IMR-90 (cell line): ENCODE measurements at regions not wholly inside any gene's neighbourhood (a gene's known extent, or its start where the extent isn't known, plus 50 kb on each side); places are given as distances from the start of the nearest gene placed in this dataset.

Experiments
- ATAC-seq: fragments of 200-7000 bp; cut with Tn5 transposase; 2 replicates; pipeline ENCODE4 v1.9.1; 2020; ENCODE audit warnings: low read depth, mild to moderate bottlenecking, moderate library complexity
- BruUV-seq: library from RNA; stranded (reverse); fragments of 400-500 nt; replicated peaks from 2 replicates; lab custom pipeline; 2021; lab: Mats Ljungman, UMichigan
- CTCF ChIA-PET: fragments of 300-600 bp; formaldehyde crosslinking; extraction: SDS; loops from one replicate; lab custom pipeline; 2021; ENCODE audit warnings: antibody characterized with exemption; lab: Yijun Ruan, JAX
- POLR2A ChIA-PET: fragments of 300-600 bp; sonication (Branson Sonifier 250); formaldehyde crosslinking; loops from one replicate; lab custom pipeline; 2022; ENCODE audit warnings: antibody characterized with exemption; ENCODE audit not compliant: unreplicated experiment; lab: Charles Lee
- DNase-seq: peaks from one replicate; pipeline ENCODE4 v3.0.0; 2013
- H2AFZ ChIP-seq: replicated peaks from 2 replicates; pipeline ENCODE3; 2013; ENCODE audit warnings: low read length, mild to moderate bottlenecking; ENCODE audit not compliant: poor library complexity
- H2AK5ac ChIP-seq: 2 replicates; pipeline ENCODE4 v1.6.1; 2013; ENCODE audit warnings: low read depth, low read length, inconsistent platforms
- H2AK9ac ChIP-seq: replicated peaks from 2 replicates; pipeline ENCODE3; 2013; ENCODE audit warnings: mild to moderate bottlenecking, low read depth, low read length, moderate library complexity; ENCODE audit not compliant: poor library complexity
- H2BK120ac ChIP-seq: 2 replicates; pipeline ENCODE4 v1.6.1; 2013; ENCODE audit warnings: low read depth, low read length, inconsistent platforms
- H2BK15ac ChIP-seq: 3 replicates; pipeline ENCODE4 v1.6.1; 2013; ENCODE audit warnings: low read depth, low read length, inconsistent platforms
- H2BK20ac ChIP-seq: 2 replicates; pipeline ENCODE4 v1.6.1; 2013; ENCODE audit warnings: low read depth, mild to moderate bottlenecking, inconsistent platforms, low read length, moderate library complexity
- H2BK5ac ChIP-seq: 2 replicates; pipeline ENCODE4 v1.6.1; 2013; ENCODE audit warnings: mild to moderate bottlenecking, low read depth, low read length, inconsistent platforms; ENCODE audit not compliant: poor library complexity, severe bottlenecking
- H3K14ac ChIP-seq: replicated peaks from 2 replicates; pipeline ENCODE4 v1.6.1; 2013; ENCODE audit warnings: low read depth, low read length, inconsistent platforms
- H3K18ac ChIP-seq: 2 replicates; pipeline ENCODE4 v1.6.1; 2013; ENCODE audit warnings: low read depth, low read length, control low read depth
- H3K23ac ChIP-seq: 2 replicates; pipeline ENCODE4 v1.6.1; 2013; ENCODE audit warnings: low read depth, low read length, inconsistent platforms
- H3K27ac ChIP-seq: 2 replicates; pipeline ENCODE4 v1.5.1; 2013; ENCODE audit warnings: mild to moderate bottlenecking, control low read depth, low read length; ENCODE audit not compliant: insufficient read depth
- H3K27me3 ChIP-seq: 2 replicates; pipeline ENCODE4 v1.6.1; 2013; ENCODE audit warnings: low read length; ENCODE audit not compliant: control insufficient read depth, insufficient read depth
- H3K36me3 ChIP-seq: 2 replicates; pipeline ENCODE4 v1.6.1; 2013; ENCODE audit warnings: low read length, mixed read lengths; ENCODE audit not compliant: control insufficient read depth, insufficient read depth
- H3K4ac ChIP-seq: 2 replicates; pipeline ENCODE4 v1.6.1; 2013; ENCODE audit warnings: low read depth, low read length, inconsistent platforms
- H3K4me1 ChIP-seq: 2 replicates; pipeline ENCODE4 v1.6.1; 2013; ENCODE audit warnings: low read length, mixed read lengths; ENCODE audit not compliant: control insufficient read depth, insufficient read depth
- H3K4me2 ChIP-seq: 2 replicates; pipeline ENCODE4 v1.6.1; 2013; ENCODE audit warnings: low read depth, mild to moderate bottlenecking, control low read depth, low read length, moderate library complexity
- H3K4me3 ChIP-seq: 2 replicates; pipeline ENCODE4 v1.5.1; 2013; ENCODE audit warnings: low read depth, mild to moderate bottlenecking, control low read depth, low read length, moderate library complexity; ENCODE audit not compliant: insufficient read depth
- H3K56ac ChIP-seq: 2 replicates; pipeline ENCODE4 v1.6.1; 2013; ENCODE audit warnings: low read length, inconsistent platforms; ENCODE audit not compliant: insufficient read depth; ENCODE audit errors: extremely low read depth
- H3K79me1 ChIP-seq, 2 experiments: 2 replicates each; pipeline ENCODE4 v1.6.1; 2013; ENCODE audit warnings: low read length in 2 of 2, inconsistent platforms in 1 of 2, low read depth in 1 of 2
- H3K9ac ChIP-seq: 2 replicates; pipeline ENCODE4 v1.6.1; 2013; ENCODE audit warnings: low read depth, low read length, control low read depth
- H3K9me1 ChIP-seq: 2 replicates; pipeline ENCODE4 v1.6.1; 2013; ENCODE audit warnings: low read length, inconsistent platforms; ENCODE audit not compliant: insufficient read depth
- H3K9me3 ChIP-seq: 2 replicates; pipeline ENCODE4 v1.6.1; 2013; ENCODE audit warnings: low read length; ENCODE audit not compliant: control insufficient read depth, insufficient read depth
- H4K20me1 ChIP-seq: 2 replicates; pipeline ENCODE4 v1.6.1; 2013; ENCODE audit warnings: low read length, inconsistent platforms; ENCODE audit not compliant: insufficient read depth
- H4K5ac ChIP-seq: 2 replicates; pipeline ENCODE4 v1.6.1; 2013; ENCODE audit warnings: mild to moderate bottlenecking, low read depth, low read length, control low read depth
- H4K8ac ChIP-seq, 2 experiments: 2 replicates each; pipeline ENCODE4 v1.6.1; 2013; ENCODE audit warnings: low read depth in 2 of 2, low read length in 2 of 2, control low read depth in 1 of 2, inconsistent platforms in 1 of 2
- H4K91ac ChIP-seq: 2 replicates; pipeline ENCODE4 v1.6.1; 2013; ENCODE audit warnings: low read depth, low read length, inconsistent platforms; ENCODE audit not compliant: insufficient read depth
- BHLHE40 ChIP-seq: fragments of 150-350 bp; IDR thresholded peaks from 2 replicates; pipeline ENCODE4 v1.6.1; 2016; ENCODE audit warnings: mild to moderate bottlenecking, low read depth, low read length
- CEBPB ChIP-seq: IDR thresholded peaks from 2 replicates; pipeline ENCODE4 v1.6.1; 2012; ENCODE audit warnings: low read depth, low read length, improper control_type of control experiment
- CHD1 ChIP-seq: IDR thresholded peaks from 2 replicates; pipeline ENCODE4 v1.6.1; 2012; ENCODE audit warnings: low read depth, low read length, improper control_type of control experiment
- FOS ChIP-seq: fragments of 150-350 bp; IDR thresholded peaks from 2 replicates; pipeline ENCODE4 v1.6.1; 2016; ENCODE audit warnings: low read depth, low read length
- MXI1 ChIP-seq: IDR thresholded peaks from 2 replicates; pipeline ENCODE4 v1.6.1; 2012; ENCODE audit warnings: low read depth, mild to moderate bottlenecking, low read length, moderate library complexity, borderline replicate concordance
- NFE2L2 ChIP-seq: fragments of 150-350 bp; IDR thresholded peaks from 2 replicates; pipeline ENCODE4 v1.6.1; 2016; ENCODE audit warnings: low read depth, mild to moderate bottlenecking, low read length
- SMC3 ChIP-seq: fragments of 150-350 bp; IDR thresholded peaks from 2 replicates; pipeline ENCODE4 v1.6.1; 2016; ENCODE audit warnings: low read depth, mild to moderate bottlenecking, antibody characterized with exemption, low read length, moderate library complexity
- WGBS, 2 experiments: methylation state at CpG; one replicate each; pipeline versions ENCODE4 v1.1.5 to v1.1.7; 2013; ENCODE audit warnings: missing lambda C conversion rate in 2 of 2; ENCODE audit not compliant: insufficient read length in 1 of 2; ENCODE audit errors: extremely low coverage in 2 of 2; 5-methylcytosine and 5-hydroxymethylcytosine counted together
- dilution Hi-C: fragments of 300-500 bp; cut with HindIII; formaldehyde crosslinking; loops from one replicate; pipeline ENCODE4 v1.14.3; 2018; ENCODE audit warnings: low sequenced_read_pairs; ENCODE audit not compliant: unreplicated experiment
- in situ Hi-C: fragments of 300-500 bp; cut with MboI; formaldehyde crosslinking; loops from 3 replicates; pipeline ENCODE4 v1.14.3; 2019; ENCODE audit warnings: low sequenced_read_pairs, inconsistent platforms, mixed read lengths
- intact Hi-C: fragments of 100-400 bp; cut with micrococcal nuclease; formaldehyde crosslinking; loops from 2 replicates; pipeline ENCODE4 v1.10.0; 2022
- TF ChIP-seq, protein P1 (sequence below): fragments of 150-350 bp; IDR thresholded peaks from 2 replicates; pipeline ENCODE4 v1.6.1; 2016; ENCODE audit warnings: low read depth, mild to moderate bottlenecking, low read length, moderate library complexity, borderline replicate concordance
- TF ChIP-seq, protein P2 (sequence below): conservative IDR thresholded peaks from 2 replicates; pipeline ENCODE4 v1.5.1; 2012; ENCODE audit warnings: mild to moderate bottlenecking, low read depth, low read length, improper control_type of control experiment

DNA sequence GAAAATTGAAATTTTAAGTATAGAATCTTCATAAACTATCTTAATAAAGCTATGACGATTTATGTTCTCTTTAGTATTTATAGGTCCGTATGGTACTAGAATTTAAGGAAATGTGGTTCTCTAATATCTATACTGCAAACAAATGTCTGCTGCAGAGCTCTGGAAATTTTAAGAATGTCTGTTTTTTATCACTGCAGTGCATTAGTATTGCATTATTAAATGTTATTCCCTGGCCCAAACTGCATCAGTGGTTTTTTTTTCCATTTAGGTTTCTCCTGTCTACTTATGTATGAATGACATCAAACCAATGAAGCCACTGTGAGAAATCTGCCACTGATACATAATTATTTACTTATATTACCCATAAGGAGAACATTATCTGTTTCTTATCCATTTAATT is 211.4 kb upstream of the CD180 start:
- BruUV-seq = no TSS peak
- in situ Hi-C loops (no loop called here), dilution Hi-C loops (no loop called here), intact Hi-C loops (no loop called here)
- Histone ChIP-seq H3K9ac (no peak overlapping the region), H2AK5ac (no peak overlapping the region), H3K9me3 (no peaks in the 10 kb centered on the region), H3K36me3 (no peaks in the 10 kb centered on the region), H3K9me1 (0 out of 2 replicates have a peak, but pooled peaks cover 3% of the 10 kb centered on the region), H3K4me1 (no peaks in the 10 kb centered on the region; the same call in 1 of the 2 replicates), H4K91ac (no peak overlapping the region), H3K4me2 (no peak overlapping the region), H3K4ac (no peak overlapping the region), H2BK120ac (no peak overlapping the region), H3K27ac (no peak overlapping the region), H2AK9ac (no peak overlapping the region), H4K5ac (no peak overlapping the region), H2AFZ (no peak overlapping the region), H3K79me1 (no peaks in the 10 kb centered on the region), H2BK5ac (no peak overlapping the region), H3K14ac (no peak overlapping the region), H3K56ac (no peak overlapping the region), H3K18ac (no peak overlapping the region), H4K8ac (no peak overlapping the region), H3K4me3 (no peak overlapping the region), H3K23ac (no peak overlapping the region), H2BK15ac (no peak overlapping the region), H3K27me3 (no peaks in the 10 kb centered on the region), H2BK20ac (no peak overlapping the region), H4K20me1 (no peaks in the 10 kb centered on the region)
- WGBS, 2 experiments = no CpG with 5 or more reads among the region's 2 CpGs
- no peak for DNase-seq
- ATAC-seq = no peak
- no peak for TF ChIP-seq FOS
- TF ChIP-seq, protein P1, sequence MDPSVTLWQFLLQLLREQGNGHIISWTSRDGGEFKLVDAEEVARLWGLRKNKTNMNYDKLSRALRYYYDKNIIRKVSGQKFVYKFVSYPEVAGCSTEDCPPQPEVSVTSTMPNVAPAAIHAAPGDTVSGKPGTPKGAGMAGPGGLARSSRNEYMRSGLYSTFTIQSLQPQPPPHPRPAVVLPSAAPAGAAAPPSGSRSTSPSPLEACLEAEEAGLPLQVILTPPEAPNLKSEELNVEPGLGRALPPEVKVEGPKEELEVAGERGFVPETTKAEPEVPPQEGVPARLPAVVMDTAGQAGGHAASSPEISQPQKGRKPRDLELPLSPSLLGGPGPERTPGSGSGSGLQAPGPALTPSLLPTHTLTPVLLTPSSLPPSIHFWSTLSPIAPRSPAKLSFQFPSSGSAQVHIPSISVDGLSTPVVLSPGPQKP = no peak
- no peak for TF ChIP-seq CHD1
- no peak for TF ChIP-seq NFE2L2
- no peak for TF ChIP-seq CEBPB
- TF ChIP-seq MXI1 = no peak
- no peak for TF ChIP-seq SMC3
- TF ChIP-seq, protein P2, sequence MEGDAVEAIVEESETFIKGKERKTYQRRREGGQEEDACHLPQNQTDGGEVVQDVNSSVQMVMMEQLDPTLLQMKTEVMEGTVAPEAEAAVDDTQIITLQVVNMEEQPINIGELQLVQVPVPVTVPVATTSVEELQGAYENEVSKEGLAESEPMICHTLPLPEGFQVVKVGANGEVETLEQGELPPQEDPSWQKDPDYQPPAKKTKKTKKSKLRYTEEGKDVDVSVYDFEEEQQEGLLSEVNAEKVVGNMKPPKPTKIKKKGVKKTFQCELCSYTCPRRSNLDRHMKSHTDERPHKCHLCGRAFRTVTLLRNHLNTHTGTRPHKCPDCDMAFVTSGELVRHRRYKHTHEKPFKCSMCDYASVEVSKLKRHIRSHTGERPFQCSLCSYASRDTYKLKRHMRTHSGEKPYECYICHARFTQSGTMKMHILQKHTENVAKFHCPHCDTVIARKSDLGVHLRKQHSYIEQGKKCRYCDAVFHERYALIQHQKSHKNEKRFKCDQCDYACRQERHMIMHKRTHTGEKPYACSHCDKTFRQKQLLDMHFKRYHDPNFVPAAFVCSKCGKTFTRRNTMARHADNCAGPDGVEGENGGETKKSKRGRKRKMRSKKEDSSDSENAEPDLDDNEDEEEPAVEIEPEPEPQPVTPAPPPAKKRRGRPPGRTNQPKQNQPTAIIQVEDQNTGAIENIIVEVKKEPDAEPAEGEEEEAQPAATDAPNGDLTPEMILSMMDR = no peak
- no peak for TF ChIP-seq BHLHE40
- ChIA-PET CTCF (no interaction called here), POLR2A (no interaction called here)
